ENCODE measurements at regions not wholly inside any gene's neighbourhood (a gene's known extent, or its start where the extent isn't known, plus 50 kb on each side); places are given as distances from the start of the nearest gene placed in this dataset.

DNA sequence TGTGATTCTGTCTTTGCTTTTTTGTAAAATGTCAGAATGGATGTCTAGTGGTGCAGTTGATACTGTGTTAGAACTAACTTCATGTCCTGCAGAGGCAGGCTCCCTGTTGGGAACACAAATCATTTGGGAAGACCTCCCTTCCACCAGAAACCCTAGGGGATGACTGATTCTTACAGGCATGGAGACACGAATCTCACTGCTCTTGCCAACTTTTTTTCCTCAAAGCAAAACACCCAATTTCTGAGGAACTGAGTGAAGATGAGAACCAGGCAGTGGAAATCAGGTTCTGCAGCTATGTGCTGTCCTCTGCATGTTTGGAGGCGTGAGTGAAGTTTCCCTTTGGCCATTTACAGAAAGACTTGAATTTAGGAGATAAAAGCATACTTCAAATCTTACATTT lies 87.5 kb upstream of the CSNK1A1L start:
- no peak for TF ChIP-seq EP300 (IDR thresholded peaks at IDR 0.05)
- TF ChIP-seq POLR2A (IDR thresholded peaks at IDR 0.05): no peak
- no peak for TF ChIP-seq POLR2AphosphoS5 (IDR thresholded peaks at IDR 0.05)
- no peak for TF ChIP-seq CTCF (IDR thresholded peaks at IDR 0.05)
- Histone ChIP-seq H3K9me3 (peaks cover 3% of the 10 kb centered on the region), H3K27ac (no peak overlapping the region), H3K36me3 (no peaks in the 10 kb centered on the region), H3K27me3 (no peaks in the 10 kb centered on the region), H3K4me1 (no peaks in the 10 kb centered on the region), H3K4me3 (no peak overlapping the region)
- DNase-seq (ENCODE audit: low spot score in 2 of 2): no peak
- WGBS: 22% methylated on average over 2 of the region's 2 CpGs

DNA sequence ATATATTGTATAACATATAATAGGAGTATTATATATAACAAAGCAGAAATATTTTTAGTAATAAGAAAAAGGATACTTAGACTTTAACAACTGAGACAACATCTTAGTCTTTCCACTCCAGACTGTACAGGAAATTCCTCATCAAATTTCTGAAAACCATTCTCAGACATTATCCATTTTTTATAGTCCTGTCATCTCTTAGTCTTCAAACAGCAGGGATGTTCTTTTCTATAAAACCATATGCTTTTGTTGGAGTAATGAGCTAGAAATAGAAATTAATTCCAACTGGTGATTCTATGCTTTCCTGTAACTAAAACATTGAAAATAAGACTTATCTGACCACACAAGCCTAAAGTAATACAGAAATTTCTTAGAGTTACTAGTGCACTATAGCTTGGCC lies 82.2 kb upstream of the CSNK1A1L start:
- TF ChIP-seq EP300 (IDR thresholded peaks at IDR 0.05): no peak
- TF ChIP-seq POLR2A (IDR thresholded peaks at IDR 0.05): no peak
- TF ChIP-seq CTCF (IDR thresholded peaks at IDR 0.05): no peak
- TF ChIP-seq POLR2AphosphoS5 (IDR thresholded peaks at IDR 0.05): no peak
- H3K27me3 ChIP-seq: no peaks in the 10 kb centered on the region
- no peaks in the 10 kb centered on the region for H3K36me3 ChIP-seq
- H3K9me3 ChIP-seq: peaks cover 4% of the 10 kb centered on the region
- H3K4me3 ChIP-seq: no peak overlapping the region
- no peak overlapping the region for H3K27ac ChIP-seq
- no peak for DNase-seq (ENCODE audit: low spot score in 2 of 2)
- H3K4me1 ChIP-seq: no peaks in the 10 kb centered on the region

- H3K9me3 ChIP-seq: peaks cover 4% of the 10 kb centered on the region
- H3K27me3 ChIP-seq: no peaks in the 10 kb centered on the region
- H3K27ac ChIP-seq: no peak overlapping the region
- no peaks in the 10 kb centered on the region for H3K36me3 ChIP-seq
- no peak for DNase-seq (ENCODE audit: low spot score in 2 of 2)
- TF ChIP-seq POLR2AphosphoS5 (IDR thresholded peaks at IDR 0.05): no peak
- TF ChIP-seq CTCF (IDR thresholded peaks at IDR 0.05): no peak
- no peak for TF ChIP-seq EP300 (IDR thresholded peaks at IDR 0.05)
- no peak for TF ChIP-seq POLR2A (IDR thresholded peaks at IDR 0.05)
- H3K4me3 ChIP-seq: no peak overlapping the region
- WGBS: 96% methylated on average over 2 of the region's 2 CpGs
- no peaks in the 10 kb centered on the region for H3K4me1 ChIP-seq
These were observed 81.6 kb upstream of the CSNK1A1L start for GRCh38 chr13:37187105-37187504.

DNA sequence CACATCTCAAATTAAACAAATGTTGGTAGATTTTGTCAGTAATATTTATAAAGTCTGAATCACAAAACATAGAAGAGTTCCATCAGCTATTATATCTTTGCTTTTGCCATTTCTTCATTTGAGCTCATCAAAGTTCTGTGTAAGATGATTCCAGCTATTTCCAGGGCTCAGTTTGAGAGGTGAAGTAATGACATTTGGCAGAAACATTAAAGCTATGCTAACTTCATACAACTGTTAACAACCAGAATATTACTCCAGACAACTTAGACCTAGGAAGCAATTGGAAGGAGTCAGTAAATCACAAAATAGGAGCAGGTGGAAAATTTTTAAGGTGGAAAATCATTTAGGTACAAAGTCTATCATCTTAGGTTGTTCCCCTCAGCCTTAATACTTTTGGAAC lies 76.2 kb upstream of the CSNK1A1L start:
- Histone ChIP-seq H3K4me3 (no peak overlapping the region), H3K4me1 (peaks cover 2% of the 10 kb centered on the region), H3K27me3 (no peaks in the 10 kb centered on the region), H3K36me3 (no peaks in the 10 kb centered on the region), H3K27ac (no peak overlapping the region), H3K9me3 (no peaks in the 10 kb centered on the region)
- TF ChIP-seq POLR2AphosphoS5 (IDR thresholded peaks at IDR 0.05) (no peak), EP300 (IDR thresholded peaks at IDR 0.05) (no peak)
- DNase-seq (ENCODE audit: low spot score in 2 of 2): no peak

DNA sequence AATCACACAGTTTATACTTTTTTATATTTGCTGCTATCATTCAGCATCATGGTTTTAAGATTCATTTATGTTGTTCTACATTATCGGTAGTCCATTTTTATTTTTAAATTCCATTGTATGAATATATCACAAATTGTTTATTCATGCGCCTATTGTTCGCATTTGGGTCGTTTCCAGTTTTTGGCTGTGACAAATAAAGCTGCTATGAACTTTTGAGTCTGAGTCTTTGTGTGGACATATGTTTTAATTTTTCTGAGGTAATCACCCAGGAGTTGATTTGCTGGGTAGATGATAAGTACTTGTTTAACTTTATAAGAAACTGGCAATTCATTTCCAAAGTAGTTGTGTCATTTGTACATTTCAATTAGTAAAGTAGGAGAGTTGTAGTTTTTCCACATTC lies 74.2 kb upstream of the CSNK1A1L start:
- TF ChIP-seq POLR2A (IDR thresholded peaks at IDR 0.05): no peak
- TF ChIP-seq POLR2AphosphoS5 (IDR thresholded peaks at IDR 0.05): no peak
- TF ChIP-seq EP300 (IDR thresholded peaks at IDR 0.05): no peak
- TF ChIP-seq CTCF (IDR thresholded peaks at IDR 0.05): no peak
- no peak overlapping the region for H3K27ac ChIP-seq
- H3K4me1 ChIP-seq: peaks cover 10% of the 10 kb centered on the region
- H3K36me3 ChIP-seq: no peaks in the 10 kb centered on the region
- no peaks in the 10 kb centered on the region for H3K27me3 ChIP-seq
- H3K9me3 ChIP-seq: no peaks in the 10 kb centered on the region
- no peak overlapping the region for H3K4me3 ChIP-seq
- 75% methylated on average over 4 of the region's 4 CpGs for WGBS
- DNase-seq (ENCODE audit: low spot score in 2 of 2): no peak

- Histone ChIP-seq H3K36me3 (no peaks in the 10 kb centered on the region), H3K4me3 (no peak overlapping the region), H3K27me3 (no peaks in the 10 kb centered on the region), H3K27ac (no peak overlapping the region), H3K4me1 (peaks cover 15% of the 10 kb centered on the region), H3K9me3 (no peaks in the 10 kb centered on the region)
- no peak for DNase-seq (ENCODE audit: low spot score in 2 of 2)
- WGBS: 48% methylated on average over 3 of the region's 3 CpGs
- TF ChIP-seq EP300 (IDR thresholded peaks at IDR 0.05) (no peak), POLR2AphosphoS5 (IDR thresholded peaks at IDR 0.05) (no peak), CTCF (IDR thresholded peaks at IDR 0.05) (no peak), POLR2A (IDR thresholded peaks at IDR 0.05) (no peak)
These were observed 71.7 kb upstream of the CSNK1A1L start for GRCh38 chr13:37177125-37177524.
